Gastrocnemius medialis (tissue), 4 donors: ENCODE measurements at regions not wholly inside any gene's neighbourhood (a gene's known extent, or its start where the extent isn't known, plus 50 kb on each side); places are given as distances from the start of the nearest gene placed in this dataset.

Source experiments
- POLR2A ChIP-seq, 2 donors: fragments of 450-650 bp; IDR thresholded peaks; one replicate each; pipeline ENCODE4 v1.6.1; 2017; ENCODE audit warnings: antibody characterized with exemption in 2 of 2, mild to moderate bottlenecking in 2 of 2, moderate library complexity in 2 of 2
- TF ChIP-seq, protein P1 (sequence below), 5 experiments: fragments of 450-650 bp in 3 of 5; fragments of 200-600 bp in 2 of 5; sonication (generic) in 2 of 5; IDR thresholded peaks in 4 of 5; conservative IDR thresholded peaks in 1 of 5; 1 replicate in 4 of 5; 2 replicates in 1 of 5; pipeline ENCODE4 v1.5.1; 2016 to 2019; ENCODE audit warnings: antibody characterized with exemption in 5 of 5, mild to moderate bottlenecking in 3 of 5, moderate library complexity in 3 of 5

DNA sequence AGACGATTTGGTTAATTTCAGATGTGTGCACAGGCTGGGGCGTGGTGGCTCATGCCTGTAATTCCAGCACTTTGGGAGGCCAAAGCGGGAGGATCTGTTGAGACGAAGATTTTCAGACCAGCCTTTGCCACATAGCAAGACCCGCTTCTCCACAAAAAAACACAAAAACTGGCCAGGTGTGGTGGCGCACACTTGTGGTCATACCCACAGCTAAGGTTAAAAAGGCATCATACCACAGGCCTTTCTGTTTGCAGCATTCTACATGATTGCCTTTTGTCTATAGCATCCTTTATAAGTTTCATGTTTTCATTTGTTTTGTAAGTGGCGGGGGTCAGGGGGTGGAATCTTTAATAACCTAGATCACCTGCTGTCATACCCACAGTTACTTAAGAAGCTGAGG lies 239.9 kb upstream of the NOX3 start:
- TF ChIP-seq, protein P1, sequence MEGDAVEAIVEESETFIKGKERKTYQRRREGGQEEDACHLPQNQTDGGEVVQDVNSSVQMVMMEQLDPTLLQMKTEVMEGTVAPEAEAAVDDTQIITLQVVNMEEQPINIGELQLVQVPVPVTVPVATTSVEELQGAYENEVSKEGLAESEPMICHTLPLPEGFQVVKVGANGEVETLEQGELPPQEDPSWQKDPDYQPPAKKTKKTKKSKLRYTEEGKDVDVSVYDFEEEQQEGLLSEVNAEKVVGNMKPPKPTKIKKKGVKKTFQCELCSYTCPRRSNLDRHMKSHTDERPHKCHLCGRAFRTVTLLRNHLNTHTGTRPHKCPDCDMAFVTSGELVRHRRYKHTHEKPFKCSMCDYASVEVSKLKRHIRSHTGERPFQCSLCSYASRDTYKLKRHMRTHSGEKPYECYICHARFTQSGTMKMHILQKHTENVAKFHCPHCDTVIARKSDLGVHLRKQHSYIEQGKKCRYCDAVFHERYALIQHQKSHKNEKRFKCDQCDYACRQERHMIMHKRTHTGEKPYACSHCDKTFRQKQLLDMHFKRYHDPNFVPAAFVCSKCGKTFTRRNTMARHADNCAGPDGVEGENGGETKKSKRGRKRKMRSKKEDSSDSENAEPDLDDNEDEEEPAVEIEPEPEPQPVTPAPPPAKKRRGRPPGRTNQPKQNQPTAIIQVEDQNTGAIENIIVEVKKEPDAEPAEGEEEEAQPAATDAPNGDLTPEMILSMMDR (IDR thresholded peaks at IDR 0.05 in 4 of 5, conservative IDR thresholded peaks at IDR 0.05 in 1 of 5), result no peak
- TF ChIP-seq POLR2A (IDR thresholded peaks at IDR 0.05), result no peak
